NB4 (cell line): ENCODE measurements at regions not wholly inside any gene's neighbourhood (a gene's known extent, or its start where the extent isn't known, plus 50 kb on each side); places are given as distances from the start of the nearest gene placed in this dataset.
A peak's percentile ranks its signal among the peaks of the same experiment; 100 is the strongest.

ENCODE experiments used
- DNase-seq: peaks from one replicate; pipeline ENCODE4 v3.0.0; 2010; ENCODE audit warnings: low read depth
- H3K4me3 ChIP-seq: one replicate; pipeline ENCODE4 v1.5.1; 2011; ENCODE audit warnings: mild to moderate bottlenecking, low read depth, low read length, moderate library complexity
- CTCF ChIP-seq: IDR thresholded peaks from one replicate; pipeline ENCODE4 v1.5.1; 2012; ENCODE audit warnings: low read depth, low read length
- MYC ChIP-seq: IDR thresholded peaks from 2 replicates; pipeline ENCODE4 v1.6.1; 2011; ENCODE audit warnings: low read depth, low read length
- POLR2A ChIP-seq: IDR thresholded peaks from 2 replicates; pipeline ENCODE4 v1.6.1; 2011; ENCODE audit warnings: mild to moderate bottlenecking; ENCODE audit not compliant: insufficient read length; ENCODE audit errors: extremely low read depth
- TF ChIP-seq, protein P1 (sequence below): IDR thresholded peaks from 2 replicates; pipeline ENCODE4 v1.6.1; 2011; ENCODE audit warnings: low read depth, low read length

DNA sequence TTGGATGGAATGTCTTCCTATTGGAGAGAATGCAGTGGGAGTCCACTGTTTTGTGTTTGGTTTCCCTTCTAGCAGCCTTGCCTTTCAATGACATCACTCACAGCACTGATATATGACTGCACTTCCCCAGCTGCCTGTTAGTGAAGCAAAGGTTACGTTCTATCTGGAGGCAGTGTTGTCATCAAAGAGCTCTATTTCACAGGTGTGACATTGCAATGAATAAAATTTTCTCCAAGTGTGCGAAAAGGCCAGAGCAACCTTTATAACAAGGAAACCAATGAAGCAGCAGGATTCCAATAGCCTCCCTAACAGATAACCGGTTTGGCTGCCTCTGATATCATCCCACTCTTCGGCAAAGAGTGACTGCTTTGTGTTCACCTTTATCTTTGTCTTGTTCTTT is 523.5 kb upstream of the ZNF608 start:
- H3K4me3 ChIP-seq: no peak overlapping the region
- TF ChIP-seq, protein P1, sequence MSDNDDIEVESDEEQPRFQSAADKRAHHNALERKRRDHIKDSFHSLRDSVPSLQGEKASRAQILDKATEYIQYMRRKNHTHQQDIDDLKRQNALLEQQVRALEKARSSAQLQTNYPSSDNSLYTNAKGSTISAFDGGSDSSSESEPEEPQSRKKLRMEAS: no peak
- TF ChIP-seq CTCF: no peak
- TF ChIP-seq MYC: no peak
- TF ChIP-seq POLR2A: no peak
- no peak for DNase-seq

GRCh38 chr5:125272357-125272756 is 525.9 kb upstream of the ZNF608 start:
- DNase-seq: peak; percentile 1

DNA sequence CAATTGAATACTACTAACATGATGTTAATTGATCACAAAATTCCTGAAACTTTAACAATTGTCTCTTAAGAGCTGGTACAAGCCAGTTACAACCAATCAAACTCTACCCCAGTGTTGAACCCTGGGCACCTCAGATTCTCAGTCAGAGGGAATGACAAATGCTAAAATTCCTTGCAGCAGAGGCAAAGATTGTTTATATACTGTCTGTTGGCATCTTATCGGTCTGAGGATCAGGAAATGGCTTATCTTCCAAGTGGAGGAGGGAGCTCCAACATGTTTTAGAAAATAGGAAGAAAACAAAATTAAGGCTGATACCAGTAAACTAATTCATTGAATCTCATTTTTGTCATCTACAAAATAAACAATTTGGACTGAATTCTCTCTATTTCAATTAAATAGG is 527.8 kb upstream of the ZNF608 start:
- no peak for DNase-seq
- TF ChIP-seq POLR2A: no peak
- no peak for TF ChIP-seq MYC
- no peak for TF ChIP-seq CTCF
- TF ChIP-seq, protein P1: no peak
- no peak overlapping the region for H3K4me3 ChIP-seq

More at GRCh38 chr5:125272357-125272756, 525.9 kb upstream of the ZNF608 start:
- no peak for TF ChIP-seq CTCF
- TF ChIP-seq POLR2A: no peak
- no peak for TF ChIP-seq MYC
- TF ChIP-seq, protein P1: no peak
- H3K4me3 ChIP-seq: no peak overlapping the region

DNA sequence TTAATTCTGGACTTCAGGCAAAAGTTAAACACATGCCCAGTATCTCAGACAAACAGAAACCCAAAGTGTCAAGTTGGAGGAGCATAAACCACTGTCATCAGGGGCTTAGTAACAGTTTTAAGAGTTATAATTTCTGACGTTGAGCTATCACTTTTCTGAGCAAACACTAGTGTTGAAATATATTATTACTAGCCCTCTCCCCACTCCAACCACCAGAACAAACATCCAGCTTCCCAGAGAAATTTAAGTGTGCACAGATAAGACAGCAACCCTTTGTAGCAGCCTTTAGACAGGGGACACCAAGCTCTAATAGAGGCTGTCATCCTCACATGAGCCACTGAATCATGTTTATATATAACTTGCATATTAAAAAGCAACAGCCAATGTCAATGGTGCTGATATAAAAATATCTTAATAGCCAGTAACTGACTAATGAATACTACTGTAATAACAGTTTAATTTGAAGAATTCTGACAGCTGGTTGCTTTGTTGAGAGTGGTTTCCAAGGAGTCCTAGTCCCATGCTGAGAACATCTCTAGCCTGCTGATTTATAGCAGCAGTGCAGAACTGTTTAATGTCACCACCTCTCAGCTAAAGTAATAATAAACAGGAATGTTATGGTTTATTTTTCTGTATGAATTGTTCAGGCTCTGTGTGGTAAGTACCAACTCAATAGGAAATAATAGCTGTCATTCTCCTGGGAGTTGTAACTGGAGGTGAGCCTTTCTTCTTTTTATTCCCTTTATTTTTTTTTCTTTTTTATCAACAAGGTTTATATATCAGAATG is 528.7 kb upstream of the ZNF608 start:
- no peak overlapping the region for H3K4me3 ChIP-seq
- TF ChIP-seq CTCF: no peak
- TF ChIP-seq MYC: no peak
- no peak for TF ChIP-seq POLR2A
- TF ChIP-seq, protein P1: no peak
- no peak for DNase-seq

DNA sequence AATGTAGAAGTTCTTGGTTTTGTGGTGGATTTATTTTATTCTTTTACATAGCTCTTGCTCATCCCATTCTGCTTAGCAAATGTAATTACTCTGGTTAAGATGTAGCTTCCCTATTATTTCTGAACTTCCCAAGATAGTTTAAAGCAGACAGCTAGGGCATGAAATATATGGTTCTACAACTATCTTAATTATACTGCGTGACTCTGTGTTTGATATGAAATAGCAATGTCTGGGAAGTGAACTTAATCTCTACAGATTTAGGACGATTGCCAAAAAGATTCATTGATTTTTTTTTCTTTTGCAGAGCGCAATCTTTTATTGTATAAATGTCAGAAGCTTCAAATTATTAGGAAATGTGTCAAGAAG is 529.3 kb upstream of the ZNF608 start:
- H3K4me3 ChIP-seq: no peak overlapping the region
- no peak for TF ChIP-seq POLR2A
- no peak for TF ChIP-seq CTCF
- no peak for TF ChIP-seq MYC
- TF ChIP-seq, protein P1: no peak
- DNase-seq: no peak

DNA sequence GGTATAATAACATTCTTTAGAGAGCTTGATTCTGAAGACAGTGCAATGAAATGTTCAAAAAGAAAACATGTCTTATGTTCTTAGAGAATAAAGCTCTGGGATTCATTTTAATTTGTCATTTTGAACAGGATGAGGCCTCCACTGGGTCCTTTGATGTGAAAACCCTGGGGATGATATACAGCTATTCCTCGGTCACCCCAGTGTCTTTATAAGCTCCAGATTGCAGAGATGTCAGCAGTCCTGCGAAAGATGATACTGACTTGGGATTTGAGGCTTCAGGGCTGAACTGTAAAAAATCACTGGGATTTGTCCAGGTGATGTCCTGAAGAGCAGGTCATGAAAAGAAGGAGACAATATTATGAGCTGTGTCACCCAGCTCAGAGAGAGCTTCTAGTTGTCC is 529.7 kb upstream of the ZNF608 start:
- TF ChIP-seq, protein P1: no peak
- TF ChIP-seq POLR2A (no peak), MYC (no peak), CTCF (no peak)
- DNase-seq: no peak

More for the DNA sequence above, 529.7 kb upstream of the ZNF608 start:
- no peak overlapping the region for H3K4me3 ChIP-seq
